GM12878 (cell line): ENCODE measurements at regions not wholly inside any gene's neighbourhood (a gene's known extent, or its start where the extent isn't known, plus 50 kb on each side); places are given as distances from the start of the nearest gene placed in this dataset.

Experiments
- ATAC-seq: fragments of 200-7000 bp; cut with Tn5 transposase; 3 replicates; pipeline ENCODE4 v1.9.1; 2020; ENCODE audit warnings: mild to moderate bottlenecking, moderate library complexity
- BruUV-seq: library from RNA; stranded (reverse); fragments of 400-500 nt; replicated peaks from 2 replicates; lab custom pipeline; 2021; lab: Mats Ljungman, UMichigan
- CTCF ChIA-PET: fragments of 300-600 bp; sonication (Branson Sonifier 250); formaldehyde crosslinking; extraction: SDS; loops from one replicate; lab custom pipeline; 2021; ENCODE audit warnings: inconsistent platforms; lab: Yijun Ruan, JAX
- POLR2A ChIA-PET: fragments of 350-600 bp; formaldehyde crosslinking; extraction: SDS; loops from one replicate; lab custom pipeline; 2021; ENCODE audit warnings: inconsistent platforms; lab: Charles Lee
- RAD21 ChIA-PET: fragments of 300-600 bp; sonication (Branson Sonifier 250); formaldehyde crosslinking; loops from one replicate; lab custom pipeline; 2023; ENCODE audit warnings: antibody characterized with exemption; ENCODE audit not compliant: unreplicated experiment; lab: Charles Lee
- SMC1A ChIA-PET: fragments of 300-600 bp; sonication (Branson Sonifier 250); formaldehyde crosslinking; loops from one replicate; lab custom pipeline; 2023; ENCODE audit not compliant: unreplicated experiment, uncharacterized antibody; lab: Charles Lee
- DNase-seq: peaks from one replicate; pipeline ENCODE4 v3.0.0-alpha.2; 2011; ENCODE audit warnings: low read depth, low spot score
- FAIRE-seq: peaks from 3 replicates; lab custom pipeline; 2011; peaks lifted over from hg19 to GRCh38; lab: Jason Lieb, UNC
- H2AFZ ChIP-seq: 2 replicates; pipeline ENCODE4 v1.6.0; 2011; ENCODE audit warnings: low read depth, low read length, control low read depth; ENCODE audit not compliant: control insufficient read depth
- H3K27ac ChIP-seq: 2 replicates; pipeline ENCODE4 v1.5.1; 2011; ENCODE audit warnings: control low read depth; ENCODE audit not compliant: control insufficient read depth, insufficient read depth
- H3K27me3 ChIP-seq, 2 experiments: replicated peaks in 1 of 2; 2 replicates each; pipeline versions ENCODE4 v1.6.0 to v1.6.1; 2011; ENCODE audit warnings: low read length in 1 of 2; ENCODE audit not compliant: control insufficient read depth in 2 of 2, insufficient read depth in 2 of 2
- H3K36me3 ChIP-seq, 2 experiments: 2 replicates each; pipeline ENCODE4 v1.5.1; 2011; ENCODE audit warnings: low read length in 1 of 2; ENCODE audit not compliant: control insufficient read depth in 2 of 2, insufficient read depth in 2 of 2
- H3K4me1 ChIP-seq: 2 replicates; pipeline ENCODE4 v1.6.1; 2011; ENCODE audit warnings: mild to moderate bottlenecking, low read length, moderate library complexity, mixed read lengths; ENCODE audit not compliant: control insufficient read depth, insufficient read depth
- H3K4me2 ChIP-seq: 2 replicates; pipeline ENCODE4 v1.6.0; 2011; ENCODE audit warnings: control low read depth; ENCODE audit not compliant: control insufficient read depth, insufficient read depth
- H3K4me3 ChIP-seq: fragments of 200-600 bp; sonication (generic); 2 replicates; pipeline ENCODE4 v1.5.1; 2016
- H3K79me2 ChIP-seq: 2 replicates; pipeline ENCODE4 v1.6.0; 2011; ENCODE audit warnings: low read length; ENCODE audit not compliant: control insufficient read depth, insufficient read depth
- H3K9ac ChIP-seq: 2 replicates; pipeline ENCODE4 v1.8.0; 2011; ENCODE audit warnings: low read length, control low read depth, mixed read lengths; ENCODE audit not compliant: control insufficient read depth, insufficient read depth
- H3K9me3 ChIP-seq: replicated peaks from 3 replicates; pipeline ENCODE4 v1.5.1; 2011; ENCODE audit warnings: mild to moderate bottlenecking, low read length; ENCODE audit not compliant: control insufficient read depth, insufficient read depth
- H4K20me1 ChIP-seq: 2 replicates; pipeline ENCODE4 v1.6.0; 2011; ENCODE audit not compliant: control insufficient read depth, insufficient read depth
- CBX3 ChIP-seq: fragments of 200-600 bp; sonication (generic); IDR thresholded peaks from 2 replicates; pipeline ENCODE4 v1.6.1; 2016; ENCODE audit warnings: low read depth, borderline replicate concordance
- CUX1 ChIP-seq: IDR thresholded peaks from 2 replicates; pipeline ENCODE4 v1.6.1; 2012; ENCODE audit warnings: improper control_type of control experiment, low read depth, low read length; ENCODE audit not compliant: insufficient replicate concordance
- GABPA ChIP-seq: IDR thresholded peaks from 2 replicates; pipeline ENCODE4 v1.6.1; 2014; ENCODE audit warnings: antibody characterized with exemption, low read depth, mild to moderate bottlenecking, inconsistent platforms
- GATAD2B ChIP-seq: fragments of 450-650 bp; conservative IDR thresholded peaks from 2 replicates; pipeline ENCODE4 v1.6.1; 2017; ENCODE audit warnings: low read depth, mild to moderate bottlenecking, moderate library complexity
- IRF4 ChIP-seq: IDR thresholded peaks from 2 replicates; pipeline ENCODE4 v1.6.1; 2011; ENCODE audit warnings: low read depth, low read length
- KAT2A ChIP-seq: conservative IDR thresholded peaks from 2 replicates; pipeline ENCODE4 v1.6.1; 2011; ENCODE audit warnings: low read depth, low read length; ENCODE audit not compliant: control insufficient read depth
- NFYA ChIP-seq: IDR thresholded peaks from 2 replicates; pipeline ENCODE4 v1.6.1; 2011; ENCODE audit warnings: low read depth, mild to moderate bottlenecking, low read length, improper control_type of control experiment, borderline replicate concordance
- SMAD5 ChIP-seq: IDR thresholded peaks from 2 replicates; pipeline ENCODE4 v1.6.1; 2016; ENCODE audit warnings: antibody characterized with exemption, low read depth
- ZNF622 ChIP-seq: fragments of 450-650 bp; IDR thresholded peaks from 2 replicates; pipeline ENCODE4 v1.6.1; 2017; ENCODE audit warnings: mild to moderate bottlenecking, inconsistent platforms
- WGBS: methylation state at CpG from one replicate; pipeline ENCODE4 v1.1.6; 2016; ENCODE audit warnings: low lambda C conversion rate; ENCODE audit not compliant: insufficient replicate concordance, insufficient coverage; ENCODE audit errors: missing lambda C conversion rate; 5-methylcytosine and 5-hydroxymethylcytosine counted together
- in situ Hi-C: fragments of 300-500 bp; cut with MboI; formaldehyde crosslinking; loops from 9 replicates; pipeline ENCODE4 v1.14.3; 2018; ENCODE audit warnings: mixed read lengths
- intact Hi-C: fragments of 100-400 bp; cut with micrococcal nuclease; formaldehyde crosslinking; loops from one replicate; pipeline ENCODE4 v1.14.2; 2022; ENCODE audit not compliant: unreplicated experiment
- TF ChIP-seq, protein P1 (sequence below): fragments of 150-350 bp; IDR thresholded peaks from 2 replicates; pipeline ENCODE4 v1.6.1; 2016; ENCODE audit warnings: low read depth, low read length

- DNase-seq: no peak
- H3K4me3 ChIP-seq: no peak overlapping the region
- in situ Hi-C loops: no loop called here
- TF ChIP-seq NFYA: no peak
- BruUV-seq: no TSS peak
- no peak for ATAC-seq
- no peaks in the 10 kb centered on the region for H3K79me2 ChIP-seq
- H2AFZ ChIP-seq: no peak overlapping the region
- H3K4me1 ChIP-seq: no peaks in the 10 kb centered on the region
- intact Hi-C loops: no loop called here
- no peak overlapping the region for H3K27ac ChIP-seq
- ChIA-PET RAD21 (interaction anchor here (0.6 kb wide), 1 partner anchor 1067 kb away, joined by 3 read pairs; no protein-coding TSS in a partner anchor), SMC1A (no interaction called here), POLR2A (no interaction called here), CTCF (interaction anchor here (1.0 kb wide), 1 partner anchor 10 kb away, joined by 4 read pairs; no protein-coding TSS in a partner anchor)
- H3K4me2 ChIP-seq: no peak overlapping the region
- H3K36me3 ChIP-seq: no peaks in the 10 kb centered on the region
- no peaks in the 10 kb centered on the region for H3K9me3 ChIP-seq
- no peaks in the 10 kb centered on the region for H4K20me1 ChIP-seq
- H3K9ac ChIP-seq: no peak overlapping the region
- FAIRE-seq: no peak
- WGBS: 81% methylated on average over 1 of the region's 1 CpG
- no peaks in the 10 kb centered on the region for H3K27me3 ChIP-seq
Observed at GRCh38 chr5:30103052-30103451, 1090.4 kb upstream of the CDH6 start.

- no TSS peak for BruUV-seq
- ChIA-PET RAD21 (no interaction called here), CTCF (no interaction called here), SMC1A (no interaction called here), POLR2A (no interaction called here)
- intact Hi-C loops (no loop called here), in situ Hi-C loops (no loop called here)
- H3K9me3 ChIP-seq: no peaks in the 10 kb centered on the region
- H3K36me3 ChIP-seq: no peaks in the 10 kb centered on the region
- FAIRE-seq: no peak
- 12% methylated on average over 2 of the region's 2 CpGs for WGBS
- H3K4me3 ChIP-seq: no peak overlapping the region
- no peak overlapping the region for H3K9ac ChIP-seq
- no peak overlapping the region for H3K4me2 ChIP-seq
- no peak for DNase-seq
- ATAC-seq: no peak
- H4K20me1 ChIP-seq: no peaks in the 10 kb centered on the region
- H3K27ac ChIP-seq: no peak overlapping the region
- H3K79me2 ChIP-seq: no peaks in the 10 kb centered on the region
- no peaks in the 10 kb centered on the region for H3K27me3 ChIP-seq
- H2AFZ ChIP-seq: no peak overlapping the region
- H3K4me1 ChIP-seq: no peaks in the 10 kb centered on the region
- TF ChIP-seq GABPA (no peak), SMAD5 (no peak), GATAD2B (no peak), IRF4 (no peak), CUX1 (no peak), ZNF622 (no peak), KAT2A (no peak), CBX3 (no peak)
- TF ChIP-seq, protein P1, sequence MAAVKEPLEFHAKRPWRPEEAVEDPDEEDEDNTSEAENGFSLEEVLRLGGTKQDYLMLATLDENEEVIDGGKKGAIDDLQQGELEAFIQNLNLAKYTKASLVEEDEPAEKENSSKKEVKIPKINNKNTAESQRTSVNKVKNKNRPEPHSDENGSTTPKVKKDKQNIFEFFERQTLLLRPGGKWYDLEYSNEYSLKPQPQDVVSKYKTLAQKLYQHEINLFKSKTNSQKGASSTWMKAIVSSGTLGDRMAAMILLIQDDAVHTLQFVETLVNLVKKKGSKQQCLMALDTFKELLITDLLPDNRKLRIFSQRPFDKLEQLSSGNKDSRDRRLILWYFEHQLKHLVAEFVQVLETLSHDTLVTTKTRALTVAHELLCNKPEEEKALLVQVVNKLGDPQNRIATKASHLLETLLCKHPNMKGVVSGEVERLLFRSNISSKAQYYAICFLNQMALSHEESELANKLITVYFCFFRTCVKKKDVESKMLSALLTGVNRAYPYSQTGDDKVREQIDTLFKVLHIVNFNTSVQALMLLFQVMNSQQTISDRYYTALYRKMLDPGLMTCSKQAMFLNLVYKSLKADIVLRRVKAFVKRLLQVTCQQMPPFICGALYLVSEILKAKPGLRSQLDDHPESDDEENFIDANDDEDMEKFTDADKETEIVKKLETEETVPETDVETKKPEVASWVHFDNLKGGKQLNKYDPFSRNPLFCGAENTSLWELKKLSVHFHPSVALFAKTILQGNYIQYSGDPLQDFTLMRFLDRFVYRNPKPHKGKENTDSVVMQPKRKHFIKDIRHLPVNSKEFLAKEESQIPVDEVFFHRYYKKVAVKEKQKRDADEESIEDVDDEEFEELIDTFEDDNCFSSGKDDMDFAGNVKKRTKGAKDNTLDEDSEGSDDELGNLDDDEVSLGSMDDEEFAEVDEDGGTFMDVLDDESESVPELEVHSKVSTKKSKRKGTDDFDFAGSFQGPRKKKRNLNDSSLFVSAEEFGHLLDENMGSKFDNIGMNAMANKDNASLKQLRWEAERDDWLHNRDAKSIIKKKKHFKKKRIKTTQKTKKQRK: no peak
Observed at GRCh38 chr5:30102185-30102584, 1091.3 kb upstream of the CDH6 start.
